PC-3 (cell line): ENCODE measurements at regions not wholly inside any gene's neighbourhood (a gene's known extent, or its start where the extent isn't known, plus 50 kb on each side); places are given as distances from the start of the nearest gene placed in this dataset.

Experiments
- EZH2 ChIP-seq: fragments of 300-600 bp; sonication (generic); IDR thresholded peaks from one replicate; pipeline ENCODE4 v1.6.1; 2017; ENCODE audit warnings: antibody characterized with exemption, mild to moderate bottlenecking, low read length; ENCODE audit not compliant: unreplicated experiment
- EZH2phosphoT487 ChIP-seq: fragments of 300-600 bp; sonication (generic); IDR thresholded peaks from 2 replicates; pipeline ENCODE4 v1.6.1; 2018; ENCODE audit warnings: mild to moderate bottlenecking, antibody characterized with exemption, low read length, borderline replicate concordance
- TF ChIP-seq, protein P1 (sequence below): fragments of 300-600 bp; sonication (generic); conservative IDR thresholded peaks from 2 replicates; pipeline ENCODE4 v1.5.1; 2017; ENCODE audit warnings: antibody characterized with exemption, low read depth, mild to moderate bottlenecking, low read length

DNA sequence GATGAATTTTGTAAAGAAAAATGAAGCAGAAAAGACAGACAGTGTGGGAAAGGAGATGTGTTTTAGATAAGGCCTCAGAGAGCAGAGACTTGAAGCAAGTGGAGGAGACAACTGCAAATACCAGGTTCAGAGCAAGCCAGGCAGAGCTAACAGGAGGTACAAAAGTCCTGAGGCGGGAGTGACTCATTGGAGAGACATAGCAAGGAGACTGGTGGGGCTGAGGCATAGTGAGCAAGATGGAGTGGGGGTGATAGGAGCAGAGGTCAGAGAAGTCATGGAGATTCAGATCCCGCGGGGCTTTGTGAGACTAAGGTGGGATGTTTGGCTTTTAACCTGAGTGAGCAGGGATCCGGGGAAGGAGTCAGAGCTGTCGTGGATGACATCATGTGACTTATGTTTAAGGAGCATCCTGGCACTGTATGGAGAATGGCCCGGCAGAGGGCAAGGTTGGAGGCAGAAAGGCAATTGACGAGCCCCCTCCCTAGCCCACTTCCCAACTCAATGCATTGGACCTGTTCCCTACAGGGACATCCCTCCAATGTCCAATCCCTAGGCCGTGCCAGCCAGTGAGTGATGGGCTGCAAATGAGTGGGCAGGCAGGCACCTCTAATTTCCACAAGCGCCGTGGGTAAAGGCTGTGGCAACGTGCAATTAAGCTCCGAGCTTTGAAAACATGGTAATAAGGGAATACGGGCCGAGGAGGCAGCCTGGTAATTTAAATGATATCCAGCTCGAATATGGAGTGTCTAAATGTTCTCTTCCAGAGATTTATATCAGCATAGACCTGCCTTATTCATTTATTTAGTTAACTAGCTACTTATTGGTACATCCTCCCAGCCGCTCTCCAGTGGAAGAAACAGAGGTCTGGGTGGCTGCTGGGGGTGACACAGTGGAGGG, 206.8 kb upstream of the LHX5 start:
- TF ChIP-seq, protein P1, sequence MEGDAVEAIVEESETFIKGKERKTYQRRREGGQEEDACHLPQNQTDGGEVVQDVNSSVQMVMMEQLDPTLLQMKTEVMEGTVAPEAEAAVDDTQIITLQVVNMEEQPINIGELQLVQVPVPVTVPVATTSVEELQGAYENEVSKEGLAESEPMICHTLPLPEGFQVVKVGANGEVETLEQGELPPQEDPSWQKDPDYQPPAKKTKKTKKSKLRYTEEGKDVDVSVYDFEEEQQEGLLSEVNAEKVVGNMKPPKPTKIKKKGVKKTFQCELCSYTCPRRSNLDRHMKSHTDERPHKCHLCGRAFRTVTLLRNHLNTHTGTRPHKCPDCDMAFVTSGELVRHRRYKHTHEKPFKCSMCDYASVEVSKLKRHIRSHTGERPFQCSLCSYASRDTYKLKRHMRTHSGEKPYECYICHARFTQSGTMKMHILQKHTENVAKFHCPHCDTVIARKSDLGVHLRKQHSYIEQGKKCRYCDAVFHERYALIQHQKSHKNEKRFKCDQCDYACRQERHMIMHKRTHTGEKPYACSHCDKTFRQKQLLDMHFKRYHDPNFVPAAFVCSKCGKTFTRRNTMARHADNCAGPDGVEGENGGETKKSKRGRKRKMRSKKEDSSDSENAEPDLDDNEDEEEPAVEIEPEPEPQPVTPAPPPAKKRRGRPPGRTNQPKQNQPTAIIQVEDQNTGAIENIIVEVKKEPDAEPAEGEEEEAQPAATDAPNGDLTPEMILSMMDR: no peak
- TF ChIP-seq EZH2: no peak
- no peak for TF ChIP-seq EZH2phosphoT487
